GM12872 (cell line): ENCODE measurements at regions not wholly inside any gene's neighbourhood (a gene's known extent, or its start where the extent isn't known, plus 50 kb on each side); places are given as distances from the start of the nearest gene placed in this dataset.

ENCODE experiments used
- TF ChIP-seq, protein P1 (sequence below): IDR thresholded peaks from 3 replicates; pipeline ENCODE4 v1.5.1; 2011; ENCODE audit warnings: low read depth, mild to moderate bottlenecking, low read length, moderate library complexity; ENCODE audit not compliant: insufficient read depth

GRCh38 chr15:66631616-66632263, 65.9 kb upstream of the LCTL start:
- TF ChIP-seq, protein P1, sequence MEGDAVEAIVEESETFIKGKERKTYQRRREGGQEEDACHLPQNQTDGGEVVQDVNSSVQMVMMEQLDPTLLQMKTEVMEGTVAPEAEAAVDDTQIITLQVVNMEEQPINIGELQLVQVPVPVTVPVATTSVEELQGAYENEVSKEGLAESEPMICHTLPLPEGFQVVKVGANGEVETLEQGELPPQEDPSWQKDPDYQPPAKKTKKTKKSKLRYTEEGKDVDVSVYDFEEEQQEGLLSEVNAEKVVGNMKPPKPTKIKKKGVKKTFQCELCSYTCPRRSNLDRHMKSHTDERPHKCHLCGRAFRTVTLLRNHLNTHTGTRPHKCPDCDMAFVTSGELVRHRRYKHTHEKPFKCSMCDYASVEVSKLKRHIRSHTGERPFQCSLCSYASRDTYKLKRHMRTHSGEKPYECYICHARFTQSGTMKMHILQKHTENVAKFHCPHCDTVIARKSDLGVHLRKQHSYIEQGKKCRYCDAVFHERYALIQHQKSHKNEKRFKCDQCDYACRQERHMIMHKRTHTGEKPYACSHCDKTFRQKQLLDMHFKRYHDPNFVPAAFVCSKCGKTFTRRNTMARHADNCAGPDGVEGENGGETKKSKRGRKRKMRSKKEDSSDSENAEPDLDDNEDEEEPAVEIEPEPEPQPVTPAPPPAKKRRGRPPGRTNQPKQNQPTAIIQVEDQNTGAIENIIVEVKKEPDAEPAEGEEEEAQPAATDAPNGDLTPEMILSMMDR = no peak

DNA sequence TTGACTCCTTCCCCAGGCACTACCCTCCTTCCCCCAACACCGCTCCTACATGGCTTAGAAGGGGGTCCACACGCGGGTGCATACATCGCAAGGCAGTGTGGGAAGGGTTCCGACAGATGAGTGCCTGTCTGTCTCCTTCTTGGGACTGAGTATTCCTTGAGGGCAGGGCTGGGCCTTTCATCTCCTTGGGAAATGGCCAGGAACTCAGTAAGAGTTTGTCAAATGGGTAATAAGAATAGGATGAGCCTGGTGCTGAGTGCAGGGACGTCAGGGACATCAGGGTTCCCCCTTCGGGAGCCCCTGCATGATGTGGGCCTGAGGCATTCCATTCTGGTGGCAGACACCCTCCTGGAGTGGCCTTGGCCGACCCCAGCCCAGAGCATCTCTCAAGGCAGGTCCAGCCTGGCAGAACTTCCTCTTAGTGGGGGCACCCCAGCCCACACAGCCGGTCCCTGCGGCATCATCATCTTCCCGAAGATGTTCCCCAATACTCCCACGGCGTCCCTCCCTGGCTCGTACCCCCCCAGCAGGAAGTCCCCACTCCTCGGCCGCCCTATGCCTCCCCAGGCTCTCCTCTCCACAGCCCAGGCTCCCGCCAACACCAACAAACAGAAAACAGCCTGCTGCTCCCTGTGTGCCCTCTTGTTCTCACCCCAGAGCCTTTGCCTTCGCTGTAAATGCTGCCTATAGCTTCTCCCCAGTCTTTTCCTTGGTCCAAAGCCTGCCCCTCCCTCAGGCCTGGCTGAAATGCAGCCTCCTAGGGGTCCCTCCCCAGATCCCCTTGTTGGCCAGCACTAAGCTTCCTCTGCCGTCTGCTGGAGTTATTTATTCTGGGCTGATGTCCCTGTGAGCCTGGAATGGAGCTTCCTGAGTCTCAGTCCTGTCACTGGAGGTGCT, 67.5 kb upstream of the LCTL start:
- TF ChIP-seq, protein P1 = no peak

DNA sequence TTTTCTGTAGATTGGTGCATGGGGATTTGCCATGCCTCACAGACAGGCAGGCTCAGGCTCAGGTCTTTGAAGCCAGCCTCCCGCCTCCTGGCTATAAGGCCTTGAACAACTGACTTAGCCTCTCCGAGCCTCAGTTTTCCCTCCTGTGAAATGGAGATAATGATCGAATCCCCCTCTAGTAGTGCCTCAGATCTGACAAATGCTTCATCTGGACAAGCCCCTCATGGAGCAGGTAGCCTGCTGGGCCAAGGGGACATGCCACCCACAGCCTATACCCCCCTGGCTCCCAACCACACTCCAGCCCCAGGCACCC, 68.1 kb upstream of the LCTL start:
- TF ChIP-seq, protein P1 = no peak

DNA sequence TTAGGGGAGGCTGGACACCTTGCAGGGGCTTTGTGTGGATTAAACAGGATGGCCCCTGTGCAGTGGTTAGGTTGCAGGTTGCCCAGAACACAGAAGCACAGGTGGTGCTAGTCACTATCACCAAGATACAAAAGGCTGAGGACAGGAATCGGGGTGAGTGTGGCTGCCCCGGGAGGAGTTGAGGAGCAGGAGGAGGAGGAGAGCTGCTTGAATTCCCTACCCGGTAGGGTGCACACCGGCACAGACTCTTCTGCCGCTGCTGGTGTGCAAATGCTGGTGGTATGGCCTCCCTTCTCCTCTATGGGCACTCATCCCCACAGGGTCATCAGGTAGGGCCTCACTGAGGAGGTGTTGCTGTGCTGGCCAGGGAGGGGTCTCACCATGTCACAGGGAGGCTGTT, 67.5 kb upstream of the SMAD6 start:
- TF ChIP-seq, protein P1 = no peak

- TF ChIP-seq, protein P1 = no peak
Observed at GRCh38 chr15:66635006-66635405, 67.0 kb upstream of the SMAD6 start.

- TF ChIP-seq, protein P1 = no peak
Observed at GRCh38 chr15:66635817-66636216, 66.2 kb upstream of the SMAD6 start.

DNA sequence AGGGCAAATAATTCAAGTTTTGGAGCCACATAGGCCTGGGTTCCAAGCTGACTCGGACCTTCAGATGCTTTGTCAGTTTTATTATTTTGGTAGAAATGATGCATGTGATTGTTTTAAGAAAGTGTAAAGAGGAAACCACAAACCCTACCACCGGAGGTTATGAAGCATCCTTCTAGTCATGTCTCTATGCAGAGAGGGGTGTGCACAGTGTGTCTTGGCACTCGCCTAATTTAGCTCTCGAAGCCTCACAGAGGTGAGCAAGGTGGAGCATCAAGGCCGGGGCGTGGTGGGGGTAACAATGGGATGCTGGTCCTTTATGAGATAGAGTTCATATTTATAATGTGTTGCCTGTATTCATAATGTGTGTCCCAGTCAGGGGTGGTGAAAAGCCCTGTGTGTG, 63.7 kb upstream of the SMAD6 start:
- TF ChIP-seq, protein P1 = no peak
